K562 (cell line): ENCODE measurements at regions not wholly inside any gene's neighbourhood (a gene's known extent, or its start where the extent isn't known, plus 50 kb on each side); places are given as distances from the start of the nearest gene placed in this dataset.

Experiments
- ATAC-seq: fragments of 200-7000 bp; cut with Tn5 transposase; 3 replicates; pipeline ENCODE4 v1.9.1; 2020; ENCODE audit warnings: moderate library complexity
- BruUV-seq: library from RNA; stranded (reverse); fragments of 400-500 nt; replicated peaks from 2 replicates; lab custom pipeline; 2021; lab: Mats Ljungman, UMichigan
- CTCF ChIA-PET: fragments of 300-600 bp; formaldehyde crosslinking; extraction: SDS; loops from one replicate; lab custom pipeline; 2021; ENCODE audit warnings: low intra/inter-chr PET ratio; lab: Yijun Ruan, JAX
- POLR2A ChIA-PET: fragments of 300-600, 350-650 bp; sonication (Branson Sonifier 250); formaldehyde crosslinking; extraction: SDS; loops from one replicate; lab custom pipeline; 2021; ENCODE audit warnings: antibody characterized with exemption, inconsistent platforms; lab: Yijun Ruan, JAX
- DNase-seq, 4 experiments: peaks; one replicate each; pipeline versions ENCODE4 v3.0.0 to v3.0.0-alpha.2; 2011 to 2018; ENCODE audit warnings: low spot score in 3 of 4, mixed read lengths in 3 of 4; ENCODE audit errors: extremely low read depth in 1 of 4
- FAIRE-seq: peaks from 2 replicates; lab custom pipeline; 2011; peaks lifted over from hg19 to GRCh38; lab: Jason Lieb, UNC
- H2AFZ ChIP-seq: 2 replicates; pipeline ENCODE4 v1.6.0; 2011; ENCODE audit warnings: low read depth, low read length, control low read depth, inconsistent platforms
- H3K27ac ChIP-seq: fragments of 200-600 bp; 3 replicates; pipeline ENCODE4 v1.8.0; 2011; ENCODE audit warnings: low read depth, mild to moderate bottlenecking, control low read depth, inconsistent platforms, low read length, moderate library complexity, mixed read lengths; ENCODE audit errors: extremely low read depth
- H3K27me3 ChIP-seq, 2 experiments: fragments of 300-600 bp in 1 of 2; 2 replicates in 1 of 2; 3 replicates in 1 of 2; pipeline versions ENCODE4 v1.6.0 to v1.8.0; 2011; ENCODE audit warnings: inconsistent platforms in 2 of 2, low read length in 2 of 2, mild to moderate bottlenecking in 1 of 2, mixed read lengths in 1 of 2, moderate library complexity in 1 of 2; ENCODE audit not compliant: control insufficient read depth in 2 of 2, insufficient read depth in 2 of 2
- H3K36me3 ChIP-seq: fragments of 300-600 bp; 3 replicates; pipeline ENCODE4 v1.8.0; 2011; ENCODE audit warnings: mild to moderate bottlenecking, low read length, inconsistent platforms; ENCODE audit not compliant: control insufficient read depth, insufficient read depth
- H3K4me1 ChIP-seq, 2 experiments: fragments of 200-600 bp in 1 of 2; replicated peaks in 1 of 2; 2 replicates in 1 of 2; 3 replicates in 1 of 2; pipeline versions ENCODE4 v1.5.1 to v1.8.0; 2011; ENCODE audit warnings: inconsistent platforms in 2 of 2, low read length in 2 of 2, mild to moderate bottlenecking in 1 of 2, mixed read lengths in 1 of 2, moderate library complexity in 1 of 2; ENCODE audit not compliant: control insufficient read depth in 2 of 2, insufficient read depth in 2 of 2
- H3K4me2 ChIP-seq: 2 replicates; pipeline ENCODE4 v1.6.1; 2011; ENCODE audit warnings: low read length, control low read depth, inconsistent platforms, mixed read lengths; ENCODE audit not compliant: insufficient read depth
- H3K4me3 ChIP-seq: fragments of 200-600 bp; sonication (generic), shearing (Covaris generic); 2 replicates; pipeline ENCODE4 v1.5.1; 2016; ENCODE audit warnings: control low read depth, inconsistent platforms
- H3K79me2 ChIP-seq: fragments of 200-600 bp; 3 replicates; pipeline ENCODE4 v1.8.0; 2011; ENCODE audit warnings: low read length, inconsistent platforms; ENCODE audit not compliant: control insufficient read depth, insufficient read depth
- H3K9ac ChIP-seq, 2 experiments: 2 replicates each; pipeline versions ENCODE4 v1.6.0 to v1.6.1; 2011; ENCODE audit warnings: low read depth in 2 of 2, low read length in 2 of 2, control low read depth in 1 of 2, inconsistent platforms in 1 of 2, mild to moderate bottlenecking in 1 of 2, mixed read lengths in 1 of 2; ENCODE audit not compliant: insufficient read depth in 1 of 2
- H3K9me1 ChIP-seq: one replicate; pipeline ENCODE4 v1.6.0; 2011; ENCODE audit warnings: inconsistent platforms, mild to moderate bottlenecking, low read length, moderate library complexity; ENCODE audit not compliant: control insufficient read depth, insufficient read depth
- H3K9me3 ChIP-seq: replicated peaks from 2 replicates; pipeline ENCODE4 v1.5.1; 2011; ENCODE audit warnings: low read depth, low read length, inconsistent platforms; ENCODE audit not compliant: control insufficient read depth, insufficient read depth
- H4K20me1 ChIP-seq: replicated peaks from 2 replicates; pipeline ENCODE4 v1.6.1; 2011; ENCODE audit warnings: low read length, inconsistent platforms, mixed read lengths; ENCODE audit not compliant: control insufficient read depth, insufficient read depth
- BRF2 ChIP-seq: IDR thresholded peaks from 3 replicates; pipeline ENCODE4 v1.6.1; 2011; ENCODE audit warnings: borderline replicate concordance, mild to moderate bottlenecking; ENCODE audit not compliant: insufficient read length, insufficient read depth
- CBFA2T3 ChIP-seq: fragments of 450-650 bp; IDR thresholded peaks from 2 replicates; pipeline ENCODE4 v1.6.1; 2017
- KLF16 ChIP-seq: IDR thresholded peaks from 2 replicates; pipeline ENCODE4 v1.6.1; 2016; ENCODE audit warnings: antibody characterized with exemption
- TAF7 ChIP-seq: fragments of 450-650 bp; IDR thresholded peaks from 2 replicates; pipeline ENCODE4 v1.6.1; 2016; ENCODE audit warnings: missing genetic modification characterization, missing compliant biosample characterization
- ZNF133 ChIP-seq: fragments of 250-450 bp; sonication (Bioruptor Pico); IDR thresholded peaks from 2 replicates; pipeline ENCODE4 v1.4.0; 2020; ENCODE audit warnings: mild to moderate bottlenecking
- ZNF384 ChIP-seq: IDR thresholded peaks from 2 replicates; pipeline ENCODE4 v1.6.1; 2012; ENCODE audit warnings: low read depth, low read length, improper control_type of control experiment
- WGBS: fragments of 100-300 bp; shearing (Covaris generic); methylation state at CpG from one replicate; pipeline ENCODE4 v1.1.6; 2016; ENCODE audit warnings: low coverage, mixed read lengths; ENCODE audit not compliant: insufficient coverage; ENCODE audit errors: missing lambda C conversion rate; 5-methylcytosine and 5-hydroxymethylcytosine counted together
- in situ Hi-C: fragments of 300-500 bp; cut with MboI; formaldehyde crosslinking; loops from 4 replicates; pipeline ENCODE4 v1.15.0; 2018; ENCODE audit warnings: inconsistent platforms, mixed read lengths
- intact Hi-C: fragments of 100-400 bp; cut with micrococcal nuclease; formaldehyde crosslinking; loops from 2 replicates; pipeline ENCODE4 v1.14.2; 2022
- TF ChIP-seq, protein P1 (sequence below): fragments of 200-800 bp; sonication (Bioruptor generic); IDR thresholded peaks from 2 replicates; pipeline ENCODE4 v1.6.1; 2016; ENCODE audit warnings: missing genetic modification characterization, missing compliant biosample characterization

- no peak overlapping the region for H3K4me3 ChIP-seq
- no peaks in the 10 kb centered on the region for H3K27me3 ChIP-seq
- FAIRE-seq (no peak), DNase-seq (no peak), ATAC-seq (no peak)
- no peak overlapping the region for H3K27ac ChIP-seq
- H3K9ac ChIP-seq: no peak overlapping the region
- no peak overlapping the region for H2AFZ ChIP-seq
- no peaks in the 10 kb centered on the region for H3K9me3 ChIP-seq
- CTCF ChIA-PET: no interaction called here
- POLR2A ChIA-PET: no interaction called here
- no peak overlapping the region for H3K4me2 ChIP-seq
- H3K79me2 ChIP-seq: no peaks in the 10 kb centered on the region
- H3K4me1 ChIP-seq: no peaks in the 10 kb centered on the region
- WGBS: 0% methylated on average over 2 of the region's 2 CpGs
- in situ Hi-C loops (no loop called here), intact Hi-C loops (no loop called here)
- no peaks in the 10 kb centered on the region for H4K20me1 ChIP-seq
- H3K9me1 ChIP-seq: no peaks in the 10 kb centered on the region
- TF ChIP-seq ZNF133 (CRISPR knock-in tag) (no peak), TAF7 (tag) (no peak), BRF2 (no peak), KLF16 (no peak), CBFA2T3 (no peak)
- BruUV-seq: no TSS peak
- H3K36me3 ChIP-seq: no peaks in the 10 kb centered on the region
Measured at GRCh38 chr4:58502839-58503238, 1392.7 kb upstream of the IGFBP7 start.

DNA sequence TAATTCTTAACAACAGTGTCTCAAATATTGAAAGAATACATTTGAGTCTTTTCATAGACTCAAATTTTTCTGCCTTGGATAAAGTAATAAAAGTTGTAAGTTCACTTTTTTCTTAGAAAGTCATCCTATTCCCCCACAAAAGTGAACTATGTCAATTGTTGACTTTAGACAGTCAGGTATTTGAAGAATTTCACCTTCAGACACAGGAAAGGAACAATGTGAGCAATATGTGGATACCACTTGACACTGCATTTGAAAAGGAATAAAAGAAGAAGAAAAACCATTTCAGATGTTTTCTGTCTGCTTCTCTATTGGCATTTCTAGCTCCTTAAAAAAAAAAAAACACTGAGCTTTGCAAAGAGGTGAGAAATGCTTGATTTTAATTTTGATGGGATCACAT, 1389.0 kb upstream of the IGFBP7 start:
- Histone ChIP-seq H2AFZ (no peak overlapping the region), H3K4me3 (no peak overlapping the region), H3K9ac (no peak overlapping the region), H4K20me1 (no peaks in the 10 kb centered on the region), H3K4me1 (no peaks in the 10 kb centered on the region), H3K4me2 (no peak overlapping the region), H3K79me2 (no peaks in the 10 kb centered on the region), H3K9me3 (no peaks in the 10 kb centered on the region), H3K27ac (no peak overlapping the region), H3K27me3 (no peaks in the 10 kb centered on the region), H3K9me1 (no peaks in the 10 kb centered on the region), H3K36me3 (no peaks in the 10 kb centered on the region)
- intact Hi-C loops (no loop called here), in situ Hi-C loops (no loop called here)
- ChIA-PET POLR2A (no interaction called here), CTCF (no interaction called here)
- no peak for DNase-seq
- BruUV-seq: no TSS peak
- no peak for TF ChIP-seq ZNF384
- TF ChIP-seq, protein P1, sequence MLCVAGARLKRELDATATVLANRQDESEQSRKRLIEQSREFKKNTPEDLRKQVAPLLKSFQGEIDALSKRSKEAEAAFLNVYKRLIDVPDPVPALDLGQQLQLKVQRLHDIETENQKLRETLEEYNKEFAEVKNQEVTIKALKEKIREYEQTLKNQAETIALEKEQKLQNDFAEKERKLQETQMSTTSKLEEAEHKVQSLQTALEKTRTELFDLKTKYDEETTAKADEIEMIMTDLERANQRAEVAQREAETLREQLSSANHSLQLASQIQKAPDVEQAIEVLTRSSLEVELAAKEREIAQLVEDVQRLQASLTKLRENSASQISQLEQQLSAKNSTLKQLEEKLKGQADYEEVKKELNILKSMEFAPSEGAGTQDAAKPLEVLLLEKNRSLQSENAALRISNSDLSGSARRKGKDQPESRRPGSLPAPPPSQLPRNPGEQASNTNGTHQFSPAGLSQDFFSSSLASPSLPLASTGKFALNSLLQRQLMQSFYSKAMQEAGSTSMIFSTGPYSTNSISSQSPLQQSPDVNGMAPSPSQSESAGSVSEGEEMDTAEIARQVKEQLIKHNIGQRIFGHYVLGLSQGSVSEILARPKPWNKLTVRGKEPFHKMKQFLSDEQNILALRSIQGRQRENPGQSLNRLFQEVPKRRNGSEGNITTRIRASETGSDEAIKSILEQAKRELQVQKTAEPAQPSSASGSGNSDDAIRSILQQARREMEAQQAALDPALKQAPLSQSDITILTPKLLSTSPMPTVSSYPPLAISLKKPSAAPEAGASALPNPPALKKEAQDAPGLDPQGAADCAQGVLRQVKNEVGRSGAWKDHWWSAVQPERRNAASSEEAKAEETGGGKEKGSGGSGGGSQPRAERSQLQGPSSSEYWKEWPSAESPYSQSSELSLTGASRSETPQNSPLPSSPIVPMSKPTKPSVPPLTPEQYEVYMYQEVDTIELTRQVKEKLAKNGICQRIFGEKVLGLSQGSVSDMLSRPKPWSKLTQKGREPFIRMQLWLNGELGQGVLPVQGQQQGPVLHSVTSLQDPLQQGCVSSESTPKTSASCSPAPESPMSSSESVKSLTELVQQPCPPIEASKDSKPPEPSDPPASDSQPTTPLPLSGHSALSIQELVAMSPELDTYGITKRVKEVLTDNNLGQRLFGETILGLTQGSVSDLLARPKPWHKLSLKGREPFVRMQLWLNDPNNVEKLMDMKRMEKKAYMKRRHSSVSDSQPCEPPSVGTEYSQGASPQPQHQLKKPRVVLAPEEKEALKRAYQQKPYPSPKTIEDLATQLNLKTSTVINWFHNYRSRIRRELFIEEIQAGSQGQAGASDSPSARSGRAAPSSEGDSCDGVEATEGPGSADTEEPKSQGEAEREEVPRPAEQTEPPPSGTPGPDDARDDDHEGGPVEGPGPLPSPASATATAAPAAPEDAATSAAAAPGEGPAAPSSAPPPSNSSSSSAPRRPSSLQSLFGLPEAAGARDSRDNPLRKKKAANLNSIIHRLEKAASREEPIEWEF (CRISPR knock-in tag): no peak
- no peak for FAIRE-seq
- no peak for ATAC-seq
